ENCODE measurements at regions not wholly inside any gene's neighbourhood (a gene's known extent, or its start where the extent isn't known, plus 50 kb on each side); places are given as distances from the start of the nearest gene placed in this dataset.
A peak's percentile ranks its signal among the peaks of the same experiment; 100 is the strongest.

DNA sequence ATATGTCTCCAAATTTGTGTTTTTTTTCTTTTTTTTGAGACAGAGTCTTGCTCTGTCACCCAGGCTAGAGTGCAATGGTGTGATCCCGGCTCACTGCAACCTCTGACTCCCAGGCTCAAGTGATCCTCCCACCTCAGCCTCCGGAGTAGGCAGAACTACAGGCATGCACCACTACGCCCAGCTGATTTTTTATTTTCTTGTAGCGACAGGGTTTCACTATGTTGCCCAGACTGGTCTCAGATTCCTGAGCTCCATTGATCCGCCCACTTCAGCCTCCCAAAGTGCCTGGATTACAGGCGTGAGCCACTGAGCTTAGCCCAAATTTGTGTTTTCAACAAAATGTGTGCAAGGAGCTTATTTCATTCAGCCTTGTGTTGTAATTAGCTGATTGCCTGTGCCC is 59.0 kb upstream of the IFFO2 start:
- Histone ChIP-seq H3K27ac (peak overlapping the region in 1 of 2 experiments; percentile 100; a peak in 3 of 6 replicates), H3K9me3 (no peaks in the 10 kb centered on the region), H3K4me1 (peaks cover 37% of the 10 kb centered on the region), H3K4me3 (no peak overlapping the region), H3K4me2 (no peak overlapping the region)
- no peak for FAIRE-seq
- ATAC-seq: no peak
- WGBS (ENCODE audit: missing lambda C conversion rate): 89% methylated on average over 6 of the region's 6 CpGs
- ChIA-PET CTCF (interaction anchor here (1.1 to 2.7 kb wide), 2 partner anchors 10 to 59 kb away, joined by 3 to 8 read pairs; partner anchors contain the start of gene IFFO2), POLR2A (no interaction called here)
- no peak for TF ChIP-seq ZFP36 (IDR thresholded peaks at IDR 0.05; ENCODE audit: borderline replicate concordance, partially characterized antibody)
- no peak for TF ChIP-seq EHMT2 (IDR thresholded peaks at IDR 0.05; ENCODE audit: low read depth)
- TF ChIP-seq ESRRA (IDR thresholded peaks at IDR 0.05; ENCODE audit: borderline replicate concordance, low read length): no peak
- TF ChIP-seq PHF8 (IDR thresholded peaks at IDR 0.05; ENCODE audit: borderline replicate concordance, low read depth): no peak
- TF ChIP-seq CBX8 (IDR thresholded peaks at IDR 0.05): no peak
- no peak for TF ChIP-seq JUN (IDR thresholded peaks at IDR 0.05)
- TF ChIP-seq POLR2AphosphoS2 (conservative IDR thresholded peaks at IDR 0.05; ENCODE audit: low read length): no peak
- TF ChIP-seq NFE2L2 (conservative IDR thresholded peaks at IDR 0.05; ENCODE audit: low read length): no peak
- no peak for TF ChIP-seq NR3C1 (IDR thresholded peaks at IDR 0.05)
- TF ChIP-seq MYC (IDR thresholded peaks at IDR 0.05; ENCODE audit: borderline replicate concordance, low read length): no peak
- TF ChIP-seq, protein P1, sequence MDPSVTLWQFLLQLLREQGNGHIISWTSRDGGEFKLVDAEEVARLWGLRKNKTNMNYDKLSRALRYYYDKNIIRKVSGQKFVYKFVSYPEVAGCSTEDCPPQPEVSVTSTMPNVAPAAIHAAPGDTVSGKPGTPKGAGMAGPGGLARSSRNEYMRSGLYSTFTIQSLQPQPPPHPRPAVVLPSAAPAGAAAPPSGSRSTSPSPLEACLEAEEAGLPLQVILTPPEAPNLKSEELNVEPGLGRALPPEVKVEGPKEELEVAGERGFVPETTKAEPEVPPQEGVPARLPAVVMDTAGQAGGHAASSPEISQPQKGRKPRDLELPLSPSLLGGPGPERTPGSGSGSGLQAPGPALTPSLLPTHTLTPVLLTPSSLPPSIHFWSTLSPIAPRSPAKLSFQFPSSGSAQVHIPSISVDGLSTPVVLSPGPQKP (IDR thresholded peaks at IDR 0.05; ENCODE audit: low read depth, low read length): no peak
- no peak for TF ChIP-seq RFX5 (IDR thresholded peaks at IDR 0.05)
- no peak for TF ChIP-seq KDM5A (IDR thresholded peaks at IDR 0.05)
- no peak for TF ChIP-seq RAD21 (conservative IDR thresholded peaks at IDR 0.05 in 1 of 2, IDR thresholded peaks at IDR 0.05 in 1 of 2)
- no peak for TF ChIP-seq CEBPB (IDR thresholded peaks at IDR 0.05)
- no peak for TF ChIP-seq TFCP2L1 (CRISPR knock-in tag; IDR thresholded peaks at IDR 0.05)
- TF ChIP-seq POLR2A (IDR thresholded peaks at IDR 0.05; ENCODE audit: low read length): no peak
- TF ChIP-seq JUNB (IDR thresholded peaks at IDR 0.05): no peak
- TF ChIP-seq NPAS2 (CRISPR knock-in tag; IDR thresholded peaks at IDR 0.05; ENCODE audit: borderline replicate concordance): no peak
- no peak for TF ChIP-seq HEYL (CRISPR knock-in tag; IDR thresholded peaks at IDR 0.05)
- DNase-seq (ENCODE audit: low read depth in 1 of 2, low spot score in 1 of 2): no peak

DNA sequence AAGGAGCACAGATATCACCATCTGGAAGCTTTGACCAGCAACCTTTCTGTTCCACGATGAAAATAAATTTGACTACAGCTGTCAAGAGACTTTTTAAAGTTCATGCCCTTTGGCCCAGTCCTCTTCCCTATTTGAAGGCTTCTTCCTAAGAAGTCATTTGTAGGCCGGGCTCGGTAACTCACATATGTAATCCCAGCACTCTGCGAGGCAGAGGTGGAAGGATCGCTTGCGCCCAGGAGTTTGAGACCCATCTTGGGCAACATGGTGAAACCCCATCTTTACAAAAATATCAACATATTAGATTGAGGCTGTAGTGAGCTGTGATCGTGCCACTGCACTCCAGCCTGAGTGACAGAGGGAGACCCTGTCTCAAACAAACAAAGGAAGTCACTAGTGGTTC is 58.3 kb upstream of the IFFO2 start:
- WGBS (ENCODE audit: missing lambda C conversion rate): 94% methylated on average over 7 of the region's 7 CpGs
- DNase-seq (ENCODE audit: low read depth in 1 of 2, low spot score in 1 of 2) (no peak), FAIRE-seq (no peak), ATAC-seq (no peak)
- H3K4me1 ChIP-seq: peaks cover 44% of the 10 kb centered on the region
- ChIA-PET POLR2A (no interaction called here), CTCF (interaction anchor here (1.3 to 2.9 kb wide), 4 partner anchors 54 to 108 kb away, joined by 3 to 14 read pairs (median 6); partner anchors contain the start of gene IFFO2)
- H3K27ac ChIP-seq: peak overlapping the region; percentile 97 to 100; a peak in 5 of 6 replicates
- no peak for TF ChIP-seq CBX8 (IDR thresholded peaks at IDR 0.05)
- TF ChIP-seq MAZ (IDR thresholded peaks at IDR 0.05; ENCODE audit: borderline replicate concordance, low read depth, low read length): no peak
- TF ChIP-seq CEBPB (IDR thresholded peaks at IDR 0.05): no peak
- no peak for TF ChIP-seq KDM1A (IDR thresholded peaks at IDR 0.05; ENCODE audit: low read depth)
- no peak for TF ChIP-seq RARB (CRISPR knock-in tag; IDR thresholded peaks at IDR 0.05)
- H3K4me3 ChIP-seq: no peak overlapping the region
- no peaks in the 10 kb centered on the region for H3K9me3 ChIP-seq
- H3K4me2 ChIP-seq: no peak overlapping the region

DNA sequence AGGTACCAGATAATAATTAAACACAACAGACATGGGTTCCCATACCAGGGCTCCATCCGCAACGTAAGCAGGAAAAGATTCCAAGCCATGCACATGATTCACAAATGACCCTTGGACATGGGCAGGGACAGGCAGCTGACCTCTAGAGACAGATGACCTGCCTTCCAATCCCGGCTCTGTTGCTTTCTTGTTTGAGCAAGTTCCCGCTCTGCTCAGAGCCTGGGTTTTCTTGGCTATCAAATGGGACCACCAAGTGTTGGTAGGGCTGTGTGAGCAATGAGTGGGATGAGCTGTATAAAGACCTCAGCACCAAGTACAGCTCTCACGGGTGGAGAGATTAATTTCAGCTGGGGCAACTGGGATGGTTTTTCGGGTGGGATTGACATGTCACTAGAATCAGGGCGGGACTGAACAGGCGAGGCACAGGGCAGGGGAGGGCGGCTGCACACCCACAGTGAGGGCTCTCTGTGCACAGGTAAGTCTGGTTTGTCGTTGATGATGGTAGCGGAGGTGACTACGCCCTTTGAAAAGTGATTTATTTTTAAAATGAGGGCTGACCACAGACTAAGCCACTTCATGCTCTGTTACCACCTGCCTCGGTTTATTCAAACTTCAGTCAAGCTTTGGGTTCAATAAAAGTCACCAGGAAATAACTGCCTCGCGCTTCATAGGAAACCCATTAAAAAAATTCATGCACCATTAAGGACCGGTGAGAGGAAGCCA is 57.5 kb upstream of the IFFO2 start:
- ATAC-seq (no peak), FAIRE-seq (no peak), DNase-seq (ENCODE audit: low read depth in 1 of 2, low spot score in 1 of 2) (peak in 1 of 2 experiments; percentile 81)
- H3K9me3 ChIP-seq: no peaks in the 10 kb centered on the region
- 79% methylated on average over 16 of the region's 16 CpGs for WGBS (ENCODE audit: missing lambda C conversion rate)
- H3K4me3 ChIP-seq: no peak overlapping the region
- CTCF ChIA-PET: interaction anchor here (1.3 to 2.9 kb wide), 5 partner anchors 55 to 107 kb away, joined by 3 to 14 read pairs (median 6); partner anchors contain the start of gene IFFO2
- POLR2A ChIA-PET: no interaction called here
- peak overlapping the region; percentile 69 for H3K4me2 ChIP-seq
- peak overlapping the region; percentile 97 to 100; a peak in 5 of 6 replicates for H3K27ac ChIP-seq
- peaks cover 52% of the 10 kb centered on the region for H3K4me1 ChIP-seq
- TF ChIP-seq HEYL (CRISPR knock-in tag; IDR thresholded peaks at IDR 0.05) (no peak), EHF (CRISPR knock-in tag; IDR thresholded peaks at IDR 0.05) (no peak), REST (IDR thresholded peaks at IDR 0.05) (no peak), TFCP2L1 (CRISPR knock-in tag; IDR thresholded peaks at IDR 0.05) (no peak), CBX8 (IDR thresholded peaks at IDR 0.05) (no peak), HOXB13 (CRISPR knock-in tag; IDR thresholded peaks at IDR 0.05; ENCODE audit: low read depth) (no peak), MAZ (IDR thresholded peaks at IDR 0.05; ENCODE audit: borderline replicate concordance, low read depth, low read length) (no peak), HOXB5 (CRISPR knock-in tag; IDR thresholded peaks at IDR 0.05) (0 out of 2 replicates have a peak, but pooled peaks have one; percentile 44), MAFK (IDR thresholded peaks at IDR 0.05; ENCODE audit: partially characterized antibody) (no peak)
- TF ChIP-seq, protein P1 (IDR thresholded peaks at IDR 0.05; ENCODE audit: low read depth, low read length): no peak
- TF ChIP-seq, protein P2, sequence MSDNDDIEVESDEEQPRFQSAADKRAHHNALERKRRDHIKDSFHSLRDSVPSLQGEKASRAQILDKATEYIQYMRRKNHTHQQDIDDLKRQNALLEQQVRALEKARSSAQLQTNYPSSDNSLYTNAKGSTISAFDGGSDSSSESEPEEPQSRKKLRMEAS (IDR thresholded peaks at IDR 0.05): 0 out of 2 replicates have a peak, but pooled peaks have one; percentile 18
